Mucosa of stomach (tissue), 1 donor: ENCODE measurements at regions not wholly inside any gene's neighbourhood (a gene's known extent, or its start where the extent isn't known, plus 50 kb on each side); places are given as distances from the start of the nearest gene placed in this dataset.
"Not testable (repeated sequence)": the region's sequence is repeated elsewhere in the genome, so short reads cannot be mapped to it uniquely, and the experiment has no call there.

Source experiments
- H3K27me3 ChIP-seq: one replicate; pipeline ENCODE4 v1.7.0; 2013; ENCODE audit warnings: mild to moderate bottlenecking, low read length; ENCODE audit not compliant: control insufficient read depth, insufficient read depth
- H3K36me3 ChIP-seq: one replicate; pipeline ENCODE4 v1.7.0; 2013; ENCODE audit warnings: low read length; ENCODE audit not compliant: control insufficient read depth, insufficient read depth
- H3K4me1 ChIP-seq: one replicate; pipeline ENCODE4 v1.7.0; 2013; ENCODE audit warnings: mild to moderate bottlenecking, low read length; ENCODE audit not compliant: control insufficient read depth, insufficient read depth
- H3K4me3 ChIP-seq: one replicate; pipeline ENCODE4 v1.7.0; 2013; ENCODE audit warnings: low read length
- H3K9ac ChIP-seq: one replicate; pipeline ENCODE4 v1.7.0; 2013; ENCODE audit warnings: mild to moderate bottlenecking, low read length, moderate library complexity
- H3K9me3 ChIP-seq: one replicate; pipeline ENCODE4 v1.7.0; 2013; ENCODE audit warnings: mild to moderate bottlenecking, low read length, moderate library complexity; ENCODE audit not compliant: control insufficient read depth
- donor health status: Pancreatic carcinoma.

DNA sequence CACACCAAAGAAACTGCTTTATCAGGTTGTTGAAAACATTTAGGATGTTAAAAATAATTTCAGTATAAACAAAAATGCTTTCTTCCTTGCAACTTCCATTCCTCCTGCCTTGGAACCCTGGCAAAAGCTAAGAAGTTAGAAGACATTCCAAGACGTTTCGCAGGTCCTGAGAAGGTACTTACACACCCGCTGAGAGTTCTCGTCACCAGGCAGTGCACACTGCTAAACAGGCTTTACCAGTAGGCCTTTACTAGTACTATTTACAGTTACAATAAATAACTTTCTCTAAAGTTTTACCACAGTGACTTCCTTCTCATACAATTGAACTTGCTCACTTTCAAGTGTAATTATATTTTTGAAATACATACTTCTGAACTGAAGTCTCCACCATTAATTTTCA is 81.4 kb upstream of the RPS6KA2 start:
- H3K9me3 ChIP-seq: no peaks in the 10 kb centered on the region
- H3K4me1 ChIP-seq: peaks cover 11% of the 10 kb centered on the region
- H3K9ac ChIP-seq: no peak overlapping the region
- no peak overlapping the region for H3K4me3 ChIP-seq
- no peaks in the 10 kb centered on the region for H3K27me3 ChIP-seq
- H3K36me3 ChIP-seq: no peaks in the 10 kb centered on the region

- no peak overlapping the region for H3K9ac ChIP-seq
- H3K36me3 ChIP-seq: no peaks in the 10 kb centered on the region
- H3K4me3 ChIP-seq: no peak overlapping the region
- H3K4me1 ChIP-seq: peaks cover 17% of the 10 kb centered on the region
- no peaks in the 10 kb centered on the region for H3K27me3 ChIP-seq
- H3K9me3 ChIP-seq: no peaks in the 10 kb centered on the region
These were observed 80.0 kb upstream of the RPS6KA2 start for GRCh38 chr6:166707045-166707444.

DNA sequence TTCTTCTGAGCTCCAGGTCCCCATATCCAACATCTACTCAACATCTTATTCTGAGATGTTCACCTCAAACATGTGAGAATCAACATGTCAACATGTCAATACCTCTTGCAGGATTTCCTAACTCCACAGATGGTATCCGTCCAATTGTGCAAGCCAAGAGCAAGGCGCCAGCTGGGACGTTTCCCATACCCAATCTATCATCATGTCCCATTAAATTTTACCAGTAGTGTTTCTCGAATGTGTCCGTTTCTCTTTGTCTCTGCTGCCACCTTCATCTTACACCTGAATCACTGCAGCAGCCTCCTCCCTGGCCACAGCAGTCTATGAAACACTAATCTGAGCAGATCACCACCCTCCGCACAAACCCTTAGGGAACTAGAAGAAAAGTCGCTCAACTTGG is 78.0 kb upstream of the RPS6KA2 start:
- Histone ChIP-seq H3K9ac (no peak overlapping the region), H3K36me3 (no peaks in the 10 kb centered on the region), H3K9me3 (no peaks in the 10 kb centered on the region), H3K4me1 (peaks cover 17% of the 10 kb centered on the region), H3K4me3 (no peak overlapping the region), H3K27me3 (no peaks in the 10 kb centered on the region)

DNA sequence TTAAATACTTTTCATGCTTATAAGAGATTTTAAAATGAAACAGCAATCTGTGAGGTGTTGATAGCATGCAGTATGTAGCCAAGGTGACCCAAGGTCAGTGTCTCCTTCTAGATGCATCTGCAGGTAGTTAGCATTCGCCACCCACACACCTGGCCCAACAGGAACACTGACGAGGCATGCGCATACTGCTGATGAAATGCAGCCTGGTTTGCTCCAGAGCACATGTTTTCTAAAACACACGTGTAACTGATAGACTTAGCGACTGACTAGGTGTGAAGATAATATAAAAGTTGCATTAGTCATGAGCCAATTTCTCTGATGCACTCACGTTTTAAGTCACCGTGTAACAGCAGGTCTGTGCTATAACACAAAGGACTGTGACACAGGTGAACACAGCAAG is 77.1 kb upstream of the RPS6KA2 start:
- Histone ChIP-seq H3K9ac (no peak overlapping the region), H3K4me3 (no peak overlapping the region), H3K4me1 (peaks cover 17% of the 10 kb centered on the region), H3K36me3 (no peaks in the 10 kb centered on the region), H3K27me3 (no peaks in the 10 kb centered on the region), H3K9me3 (no peaks in the 10 kb centered on the region)

DNA sequence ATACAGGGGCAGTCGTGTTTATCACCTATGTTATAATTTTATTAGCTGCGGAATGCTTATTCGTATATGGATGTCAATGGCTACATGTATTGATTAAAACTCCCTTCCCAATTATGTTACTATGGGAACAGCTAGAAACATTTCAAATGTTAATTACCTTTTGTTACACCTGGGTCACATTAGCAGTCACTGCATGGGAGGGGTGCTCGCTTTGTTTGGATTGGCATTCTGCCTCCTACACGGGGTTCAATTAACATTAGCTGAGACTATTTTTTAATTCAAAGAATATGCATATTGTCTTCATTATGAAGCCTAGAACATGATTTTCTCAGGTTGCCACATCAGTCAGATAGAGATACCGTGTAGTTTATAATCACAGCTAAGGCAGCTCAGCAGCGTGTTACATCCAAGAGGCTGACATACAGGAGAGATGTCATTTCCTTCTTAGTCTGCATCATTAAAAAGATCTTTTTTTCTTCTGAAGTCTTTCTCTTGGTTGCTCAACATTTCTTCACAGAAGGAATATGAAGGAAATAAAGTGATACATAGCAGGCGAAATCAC is 76.2 kb upstream of the RPS6KA2 start:
- H3K27me3 ChIP-seq: no peaks in the 10 kb centered on the region
- peaks cover 17% of the 10 kb centered on the region for H3K4me1 ChIP-seq
- no peaks in the 10 kb centered on the region for H3K9me3 ChIP-seq
- no peak overlapping the region for H3K9ac ChIP-seq
- no peaks in the 10 kb centered on the region for H3K36me3 ChIP-seq
- H3K4me3 ChIP-seq: no peak overlapping the region

DNA sequence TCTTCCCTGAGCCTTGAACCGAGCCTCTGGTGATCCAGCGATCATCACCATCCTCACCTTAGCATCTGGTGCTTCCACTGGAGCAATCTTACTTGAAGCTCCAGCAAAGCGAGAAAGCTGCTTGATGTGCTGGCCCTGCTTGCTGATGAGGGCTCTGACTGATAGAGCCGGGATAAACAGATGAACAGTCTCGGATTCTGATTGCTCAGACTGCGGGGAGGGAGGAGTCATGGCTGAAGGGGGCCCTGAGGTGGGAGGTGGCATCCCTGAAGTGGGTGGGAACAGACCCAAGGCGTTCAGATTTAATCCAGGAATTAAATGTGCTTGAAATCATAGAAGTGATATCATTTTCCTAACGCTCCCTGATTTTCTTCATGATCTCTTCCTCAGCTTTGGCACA is 74.4 kb upstream of the RPS6KA2 start:
- H3K9ac ChIP-seq, H3K36me3 ChIP-seq, H3K9me3 ChIP-seq, H3K27me3 ChIP-seq, H3K4me3 ChIP-seq, H3K4me1 ChIP-seq: not testable (repeated sequence)

DNA sequence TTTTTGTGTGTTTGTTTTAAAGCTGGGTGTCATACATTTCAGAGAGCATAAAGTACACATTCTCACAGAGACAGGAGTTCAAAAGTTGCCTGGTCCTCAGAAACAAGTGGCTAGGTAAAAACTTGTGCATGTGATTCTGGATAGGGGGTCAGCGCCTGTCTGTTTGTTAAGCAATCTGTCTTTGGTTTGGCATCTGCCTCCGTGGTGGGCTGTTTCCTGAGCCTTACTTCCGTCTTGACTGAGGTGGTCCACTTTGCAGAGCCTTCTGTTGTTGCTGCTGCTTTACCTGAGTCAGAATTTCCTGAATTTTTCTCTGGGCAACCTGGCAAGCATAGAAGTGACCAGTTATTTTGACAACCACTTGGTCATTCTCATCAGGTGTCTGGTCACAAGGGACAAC is 73.8 kb upstream of the RPS6KA2 start:
- H3K36me3 ChIP-seq, H3K9me3 ChIP-seq, H3K27me3 ChIP-seq, H3K4me3 ChIP-seq, H3K9ac ChIP-seq, H3K4me1 ChIP-seq: not testable (repeated sequence)

DNA sequence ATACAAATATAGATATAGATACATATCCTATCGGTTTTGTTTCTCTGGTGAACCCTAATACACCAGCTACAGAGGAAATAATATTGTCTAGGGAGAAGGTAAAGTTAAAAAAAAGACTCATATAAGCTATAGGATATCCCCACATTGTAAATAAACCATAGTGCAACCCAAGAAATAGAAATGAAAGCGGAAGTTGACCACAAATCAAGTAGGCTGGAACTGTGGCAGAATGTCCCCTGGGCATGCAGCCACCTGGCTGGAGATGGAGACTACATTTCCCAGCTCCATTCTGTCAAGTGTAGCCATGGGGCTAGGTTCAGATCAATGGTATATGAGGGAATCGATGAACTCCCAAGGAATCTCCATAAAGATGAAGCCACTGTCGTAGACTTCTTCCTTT is 70.1 kb upstream of the RPS6KA2 start:
- Histone ChIP-seq H3K4me1 (no peaks in the 10 kb centered on the region), H3K9me3 (no peaks in the 10 kb centered on the region), H3K36me3 (no peaks in the 10 kb centered on the region), H3K4me3 (no peak overlapping the region), H3K27me3 (peaks cover 3% of the 10 kb centered on the region), H3K9ac (no peak overlapping the region)

GRCh38 chr6:166693880-166694279 is 66.8 kb upstream of the RPS6KA2 start:
- H3K27me3 ChIP-seq: peaks cover 3% of the 10 kb centered on the region
- H3K4me3 ChIP-seq: no peak overlapping the region
- H3K4me1 ChIP-seq: no peaks in the 10 kb centered on the region
- H3K9me3 ChIP-seq: no peaks in the 10 kb centered on the region
- H3K9ac ChIP-seq: no peak overlapping the region
- H3K36me3 ChIP-seq: no peaks in the 10 kb centered on the region

GRCh38 chr6:166692723-166693302 is 65.8 kb upstream of the RPS6KA2 start:
- H3K9ac ChIP-seq: no peak overlapping the region
- H3K36me3 ChIP-seq: no peaks in the 10 kb centered on the region
- peaks cover 8% of the 10 kb centered on the region for H3K27me3 ChIP-seq
- no peak overlapping the region for H3K4me3 ChIP-seq
- peaks cover 1% of the 10 kb centered on the region for H3K4me1 ChIP-seq
- H3K9me3 ChIP-seq: no peaks in the 10 kb centered on the region

GRCh38 chr6:166691746-166692145 is 64.7 kb upstream of the RPS6KA2 start:
- Histone ChIP-seq H3K4me1 (peaks cover 5% of the 10 kb centered on the region), H3K36me3 (no peaks in the 10 kb centered on the region), H3K9ac (no peak overlapping the region), H3K9me3 (no peaks in the 10 kb centered on the region), H3K4me3 (no peak overlapping the region), H3K27me3 (peaks cover 14% of the 10 kb centered on the region)

- no peaks in the 10 kb centered on the region for H3K36me3 ChIP-seq
- no peak overlapping the region for H3K9ac ChIP-seq
- no peaks in the 10 kb centered on the region for H3K9me3 ChIP-seq
- H3K27me3 ChIP-seq: peaks cover 20% of the 10 kb centered on the region
- H3K4me3 ChIP-seq: no peak overlapping the region
- peaks cover 5% of the 10 kb centered on the region for H3K4me1 ChIP-seq
These were observed 64.1 kb upstream of the RPS6KA2 start for GRCh38 chr6:166691199-166691598.

GRCh38 chr6:166689687-166690086 is 62.6 kb upstream of the RPS6KA2 start:
- peaks cover 5% of the 10 kb centered on the region for H3K4me1 ChIP-seq
- H3K4me3 ChIP-seq: no peak overlapping the region
- H3K36me3 ChIP-seq: no peaks in the 10 kb centered on the region
- H3K9me3 ChIP-seq: no peaks in the 10 kb centered on the region
- H3K9ac ChIP-seq: no peak overlapping the region
- peaks cover 28% of the 10 kb centered on the region for H3K27me3 ChIP-seq
